Prostate gland (tissue), 2 donors: ENCODE measurements at regions not wholly inside any gene's neighbourhood (a gene's known extent, or its start where the extent isn't known, plus 50 kb on each side); places are given as distances from the start of the nearest gene placed in this dataset.

ENCODE experiments used
- DNase-seq: peaks from one replicate; pipeline ENCODE4 v3.0.0-alpha.2; 2019; ENCODE audit warnings: low spot score
- H3K27ac ChIP-seq, 2 donors: fragments of 200-600 bp; sonication (generic); 2 replicates each; pipeline ENCODE4 v1.5.1; 2017 to 2019
- H3K27me3 ChIP-seq: fragments of 200-600 bp; sonication (generic); replicated peaks from 2 replicates; pipeline ENCODE4 v1.5.1; 2019; ENCODE audit not compliant: insufficient read depth
- H3K36me3 ChIP-seq, 2 donors: fragments of 200-600 bp; sonication (generic); 1 replicate in 1 of 2; 2 replicates in 1 of 2; pipeline versions ENCODE4 v1.5.1 to v1.8.1; 2017 to 2019
- H3K4me1 ChIP-seq: fragments of 200-600 bp; sonication (generic); replicated peaks from 2 replicates; pipeline ENCODE4 v1.5.1; 2019
- H3K4me3 ChIP-seq, 2 donors: fragments of 200-600 bp; sonication (generic); 2 replicates each; pipeline ENCODE4 v1.5.1; 2017 to 2019
- H3K9me3 ChIP-seq: fragments of 200-600 bp; sonication (generic); 2 replicates; pipeline ENCODE4 v1.5.1; 2017
- CTCF ChIP-seq, 4 experiments: fragments of 200-600 bp in 2 of 4; fragments of 450-650 bp in 2 of 4; sonication (generic) in 2 of 4; IDR thresholded peaks; 1 replicate in 3 of 4; 2 replicates in 1 of 4; pipeline ENCODE4 v1.5.1; 2016 to 2019; ENCODE audit warnings: antibody characterized with exemption in 4 of 4, mild to moderate bottlenecking in 2 of 4, moderate library complexity in 2 of 4
- POLR2A ChIP-seq: fragments of 450-650 bp; IDR thresholded peaks from one replicate; pipeline ENCODE4 v1.6.1; 2016; ENCODE audit warnings: antibody characterized with exemption, mild to moderate bottlenecking
- POLR2AphosphoS5 ChIP-seq: sonication (generic); formaldehyde crosslinking; IDR thresholded peaks from one replicate; pipeline ENCODE4 v1.6.1; 2017; ENCODE audit warnings: antibody characterized with exemption
- WGBS: methylation state at CpG from one replicate; pipeline ENCODE4 v1.1.5; 2018; 5-methylcytosine and 5-hydroxymethylcytosine counted together
- intact Hi-C: fragments of 100-400 bp; cut with DNase I; formaldehyde crosslinking; loops from one replicate; pipeline ENCODE4 v1.14.2; 2022

- H3K36me3 ChIP-seq: no peaks in the 10 kb centered on the region
- H3K4me1 ChIP-seq: no peaks in the 10 kb centered on the region
- no peak for DNase-seq
- H3K27ac ChIP-seq: no peak overlapping the region
- no peak for TF ChIP-seq CTCF (IDR thresholded peaks at IDR 0.05)
- no peak for TF ChIP-seq POLR2AphosphoS5
- no peak for TF ChIP-seq POLR2A
- no peak overlapping the region for H3K4me3 ChIP-seq
- H3K27me3 ChIP-seq: no peaks in the 10 kb centered on the region
- intact Hi-C loops: no loop called here
- WGBS: 89% methylated on average over 2 of the region's 2 CpGs
- H3K9me3 ChIP-seq: no peaks in the 10 kb centered on the region
Observed at GRCh38 chr3:190762801-190763200, 99.7 kb downstream of the GMNC start.

- intact Hi-C loops: no loop called here
Observed at GRCh38 chr3:190747571-190747970, 114.9 kb downstream of the GMNC start.

GRCh38 chr3:190746986-190747385, 115.5 kb downstream of the GMNC start:
- WGBS: 59% methylated on average over 2 of the region's 2 CpGs
- intact Hi-C loops: no loop called here
- no peak for TF ChIP-seq CTCF (IDR thresholded peaks at IDR 0.05)
- no peak for TF ChIP-seq POLR2AphosphoS5
- TF ChIP-seq POLR2A: no peak
- no peaks in the 10 kb centered on the region for H3K9me3 ChIP-seq
- no peaks in the 10 kb centered on the region for H3K27me3 ChIP-seq
- H3K4me1 ChIP-seq: no peaks in the 10 kb centered on the region
- no peak for DNase-seq
- no peak overlapping the region for H3K4me3 ChIP-seq
- H3K27ac ChIP-seq: no peak overlapping the region
- no peaks in the 10 kb centered on the region for H3K36me3 ChIP-seq

More at GRCh38 chr3:190747571-190747970, 114.9 kb downstream of the GMNC start:
- no peaks in the 10 kb centered on the region for H3K9me3 ChIP-seq
- no peak overlapping the region for H3K4me3 ChIP-seq
- no peak for DNase-seq
- no peaks in the 10 kb centered on the region for H3K36me3 ChIP-seq
- TF ChIP-seq POLR2AphosphoS5 (no peak), POLR2A (no peak), CTCF (IDR thresholded peaks at IDR 0.05) (no peak)
- no peak overlapping the region for H3K27ac ChIP-seq
- no peaks in the 10 kb centered on the region for H3K4me1 ChIP-seq
- no peaks in the 10 kb centered on the region for H3K27me3 ChIP-seq
- WGBS: 68% methylated on average over 1 of the region's 1 CpG

GRCh38 chr3:190746531-190746930, 116.0 kb downstream of the GMNC start:
- H3K4me1 ChIP-seq: no peaks in the 10 kb centered on the region
- intact Hi-C loops: no loop called here
- H3K4me3 ChIP-seq: no peak overlapping the region
- no peaks in the 10 kb centered on the region for H3K36me3 ChIP-seq
- DNase-seq: no peak
- H3K9me3 ChIP-seq: no peaks in the 10 kb centered on the region
- no peak for TF ChIP-seq POLR2AphosphoS5
- no peak for TF ChIP-seq POLR2A
- TF ChIP-seq CTCF (IDR thresholded peaks at IDR 0.05): no peak
- WGBS: 63% methylated on average over 3 of the region's 3 CpGs
- no peak overlapping the region for H3K27ac ChIP-seq
- H3K27me3 ChIP-seq: no peaks in the 10 kb centered on the region

GRCh38 chr3:190741788-190742187, 120.7 kb downstream of the GMNC start:
- intact Hi-C loops: no loop called here
- 97% methylated on average over 1 of the region's 1 CpG for WGBS

More at GRCh38 chr3:190741788-190742187, 120.7 kb downstream of the GMNC start:
- H3K36me3 ChIP-seq: no peaks in the 10 kb centered on the region
- no peaks in the 10 kb centered on the region for H3K4me1 ChIP-seq
- TF ChIP-seq CTCF (IDR thresholded peaks at IDR 0.05) (no peak), POLR2A (no peak), POLR2AphosphoS5 (no peak)
- H3K9me3 ChIP-seq: no peaks in the 10 kb centered on the region
- H3K27ac ChIP-seq: no peak overlapping the region
- H3K27me3 ChIP-seq: no peaks in the 10 kb centered on the region
- no peak overlapping the region for H3K4me3 ChIP-seq
- no peak for DNase-seq
